ENCODE measurements at regions not wholly inside any gene's neighbourhood (a gene's known extent, or its start where the extent isn't known, plus 50 kb on each side); places are given as distances from the start of the nearest gene placed in this dataset.
"Not testable (repeated sequence)": the region's sequence is repeated elsewhere in the genome, so short reads cannot be mapped to it uniquely, and the experiment has no call there.

DNA sequence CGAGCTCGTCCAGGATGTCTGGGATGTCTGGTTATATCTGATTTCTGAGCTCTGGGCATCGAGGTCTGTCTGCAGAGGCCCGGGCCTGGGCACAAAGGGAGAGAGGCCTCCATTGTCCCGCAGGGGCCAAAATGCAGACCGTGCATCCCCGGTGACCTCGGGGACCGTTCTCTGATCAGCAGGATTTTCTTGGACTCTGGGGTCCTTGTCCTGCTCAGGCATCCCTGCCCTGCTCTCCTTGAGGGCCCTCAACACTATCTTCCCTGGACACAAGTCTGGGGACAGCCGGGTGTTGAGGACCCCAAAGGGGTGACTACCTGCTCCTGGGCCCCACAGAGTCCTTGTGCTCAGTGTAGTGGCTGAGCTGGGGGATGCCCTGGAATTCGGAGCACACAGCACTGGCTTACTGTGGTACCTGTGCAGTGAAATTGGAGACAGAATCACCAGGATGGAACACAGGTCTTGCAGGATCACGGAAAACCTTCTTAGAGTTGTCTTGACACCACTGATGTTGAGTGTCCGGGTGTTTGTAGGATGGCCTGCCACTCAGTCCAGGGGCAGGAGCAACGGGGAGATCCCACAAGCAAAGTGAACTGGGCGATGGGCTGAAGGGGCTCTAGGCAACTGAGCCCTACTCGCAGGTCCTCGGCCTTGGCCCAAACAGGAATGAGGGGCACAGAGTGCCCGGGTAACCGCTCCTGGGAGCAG is 1369.2 kb downstream of the CDH12 start:
- TF ChIP-seq, protein P1, sequence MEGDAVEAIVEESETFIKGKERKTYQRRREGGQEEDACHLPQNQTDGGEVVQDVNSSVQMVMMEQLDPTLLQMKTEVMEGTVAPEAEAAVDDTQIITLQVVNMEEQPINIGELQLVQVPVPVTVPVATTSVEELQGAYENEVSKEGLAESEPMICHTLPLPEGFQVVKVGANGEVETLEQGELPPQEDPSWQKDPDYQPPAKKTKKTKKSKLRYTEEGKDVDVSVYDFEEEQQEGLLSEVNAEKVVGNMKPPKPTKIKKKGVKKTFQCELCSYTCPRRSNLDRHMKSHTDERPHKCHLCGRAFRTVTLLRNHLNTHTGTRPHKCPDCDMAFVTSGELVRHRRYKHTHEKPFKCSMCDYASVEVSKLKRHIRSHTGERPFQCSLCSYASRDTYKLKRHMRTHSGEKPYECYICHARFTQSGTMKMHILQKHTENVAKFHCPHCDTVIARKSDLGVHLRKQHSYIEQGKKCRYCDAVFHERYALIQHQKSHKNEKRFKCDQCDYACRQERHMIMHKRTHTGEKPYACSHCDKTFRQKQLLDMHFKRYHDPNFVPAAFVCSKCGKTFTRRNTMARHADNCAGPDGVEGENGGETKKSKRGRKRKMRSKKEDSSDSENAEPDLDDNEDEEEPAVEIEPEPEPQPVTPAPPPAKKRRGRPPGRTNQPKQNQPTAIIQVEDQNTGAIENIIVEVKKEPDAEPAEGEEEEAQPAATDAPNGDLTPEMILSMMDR (IDR thresholded peaks at IDR 0.05 in 4 of 5, conservative IDR thresholded peaks at IDR 0.05 in 1 of 5), result not testable (repeated sequence)
- not testable (repeated sequence) for TF ChIP-seq POLR2A (IDR thresholded peaks at IDR 0.05)
